ENCODE measurements at regions not wholly inside any gene's neighbourhood (a gene's known extent, or its start where the extent isn't known, plus 50 kb on each side); places are given as distances from the start of the nearest gene placed in this dataset.

- H3K27ac ChIP-seq: no peak overlapping the region
- no peak for TF ChIP-seq CTCF (IDR thresholded peaks at IDR 0.05)
Observed at GRCh38 chr3:164113371-164114332, 964.6 kb downstream of the SI start.

DNA sequence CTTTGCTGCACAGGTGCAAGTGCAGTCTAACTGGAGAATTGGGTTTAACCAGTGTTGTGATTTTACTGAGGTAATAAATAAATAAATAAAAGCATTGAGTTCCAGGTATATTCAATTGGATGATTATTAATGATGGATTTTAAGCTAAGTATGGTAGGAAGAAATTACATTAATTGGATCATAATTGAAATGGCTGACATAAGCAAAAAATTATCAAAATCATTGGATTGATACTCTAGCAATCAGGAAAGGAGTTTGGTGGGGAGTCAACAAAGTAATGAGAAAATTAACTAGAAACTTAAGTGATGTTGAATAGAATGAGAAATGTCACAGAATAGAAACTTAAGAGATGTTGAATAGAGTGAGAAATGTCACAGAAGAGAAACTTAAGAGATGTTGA, 981.9 kb downstream of the SI start:
- no peak overlapping the region for H3K27ac ChIP-seq
- TF ChIP-seq CTCF (IDR thresholded peaks at IDR 0.05) (no peak), ZFX (IDR thresholded peaks at IDR 0.05; ENCODE audit: borderline replicate concordance) (no peak)

DNA sequence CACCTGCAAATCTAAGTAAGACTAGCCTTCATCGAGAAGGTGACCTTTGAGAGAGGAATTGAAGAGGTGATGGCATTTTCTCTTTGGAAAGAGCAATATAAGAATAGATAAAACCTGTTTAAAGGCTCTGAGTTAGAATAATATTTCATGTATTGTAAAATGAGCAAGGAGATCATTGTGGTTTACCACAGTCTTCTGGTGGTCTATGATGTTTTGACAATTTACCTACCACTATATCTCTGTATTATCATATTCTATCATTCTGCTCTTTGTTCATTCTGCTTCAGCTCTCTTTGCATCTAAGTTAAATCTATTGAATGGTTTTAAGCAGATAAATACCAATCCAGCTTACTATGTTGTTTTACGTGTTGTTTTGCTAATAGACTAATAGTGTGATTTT, 982.3 kb downstream of the SI start:
- TF ChIP-seq CTCF (IDR thresholded peaks at IDR 0.05) (no peak), ZFX (IDR thresholded peaks at IDR 0.05; ENCODE audit: borderline replicate concordance) (no peak)

GRCh38 chr3:164095279-164095678, 983.0 kb downstream of the SI start:
- TF ChIP-seq CTCF (IDR thresholded peaks at IDR 0.05) (no peak), ZFX (IDR thresholded peaks at IDR 0.05; ENCODE audit: borderline replicate concordance) (no peak)
- no peak overlapping the region for H3K27ac ChIP-seq

More for the DNA sequence above, 982.3 kb downstream of the SI start:
- H3K27ac ChIP-seq: no peak overlapping the region

- no peak overlapping the region for H3K27ac ChIP-seq
- no peak for TF ChIP-seq ZFX (IDR thresholded peaks at IDR 0.05; ENCODE audit: borderline replicate concordance)
- no peak for TF ChIP-seq CTCF (IDR thresholded peaks at IDR 0.05)
Observed at GRCh38 chr3:164094546-164094945, 983.8 kb downstream of the SI start.

GRCh38 chr3:164080208-164080607, 998.1 kb downstream of the SI start:
- TF ChIP-seq CTCF (IDR thresholded peaks at IDR 0.05) (no peak), ZFX (IDR thresholded peaks at IDR 0.05; ENCODE audit: borderline replicate concordance) (no peak)
- H3K27ac ChIP-seq: no peak overlapping the region

GRCh38 chr3:164064298-164064697, 1014.0 kb downstream of the SI start:
- no peak overlapping the region for H3K27ac ChIP-seq
- TF ChIP-seq ZFX (IDR thresholded peaks at IDR 0.05; ENCODE audit: borderline replicate concordance): no peak
